GM12874 (cell line): ENCODE measurements at regions not wholly inside any gene's neighbourhood (a gene's known extent, or its start where the extent isn't known, plus 50 kb on each side); places are given as distances from the start of the nearest gene placed in this dataset.

Source experiments
- TF ChIP-seq, protein P1 (sequence below): IDR thresholded peaks from 2 replicates; pipeline ENCODE4 v1.5.1; 2011; ENCODE audit warnings: low read depth, mild to moderate bottlenecking, control low read depth, low read length, moderate library complexity; ENCODE audit not compliant: insufficient read depth

DNA sequence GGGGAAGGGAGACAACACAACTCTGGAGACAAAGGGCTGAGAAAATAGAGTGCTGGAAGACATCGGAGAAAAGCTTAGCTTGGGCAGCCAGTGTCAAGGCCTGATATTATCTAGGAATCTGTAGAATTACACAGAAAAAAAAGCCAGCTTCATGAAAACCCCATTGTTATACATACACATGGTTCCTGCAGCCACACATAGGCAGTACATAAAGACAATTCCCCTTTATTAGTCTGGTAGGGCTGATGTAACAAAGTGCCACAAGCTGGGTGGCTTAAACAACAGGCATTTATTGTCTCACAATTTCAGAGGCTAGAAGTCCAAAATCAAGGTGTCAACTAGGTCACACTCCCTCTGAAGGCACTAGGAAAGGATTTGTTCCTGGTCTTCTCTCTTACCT is 503.5 kb downstream of the MID1IP1 start:
- TF ChIP-seq, protein P1, sequence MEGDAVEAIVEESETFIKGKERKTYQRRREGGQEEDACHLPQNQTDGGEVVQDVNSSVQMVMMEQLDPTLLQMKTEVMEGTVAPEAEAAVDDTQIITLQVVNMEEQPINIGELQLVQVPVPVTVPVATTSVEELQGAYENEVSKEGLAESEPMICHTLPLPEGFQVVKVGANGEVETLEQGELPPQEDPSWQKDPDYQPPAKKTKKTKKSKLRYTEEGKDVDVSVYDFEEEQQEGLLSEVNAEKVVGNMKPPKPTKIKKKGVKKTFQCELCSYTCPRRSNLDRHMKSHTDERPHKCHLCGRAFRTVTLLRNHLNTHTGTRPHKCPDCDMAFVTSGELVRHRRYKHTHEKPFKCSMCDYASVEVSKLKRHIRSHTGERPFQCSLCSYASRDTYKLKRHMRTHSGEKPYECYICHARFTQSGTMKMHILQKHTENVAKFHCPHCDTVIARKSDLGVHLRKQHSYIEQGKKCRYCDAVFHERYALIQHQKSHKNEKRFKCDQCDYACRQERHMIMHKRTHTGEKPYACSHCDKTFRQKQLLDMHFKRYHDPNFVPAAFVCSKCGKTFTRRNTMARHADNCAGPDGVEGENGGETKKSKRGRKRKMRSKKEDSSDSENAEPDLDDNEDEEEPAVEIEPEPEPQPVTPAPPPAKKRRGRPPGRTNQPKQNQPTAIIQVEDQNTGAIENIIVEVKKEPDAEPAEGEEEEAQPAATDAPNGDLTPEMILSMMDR: no peak

DNA sequence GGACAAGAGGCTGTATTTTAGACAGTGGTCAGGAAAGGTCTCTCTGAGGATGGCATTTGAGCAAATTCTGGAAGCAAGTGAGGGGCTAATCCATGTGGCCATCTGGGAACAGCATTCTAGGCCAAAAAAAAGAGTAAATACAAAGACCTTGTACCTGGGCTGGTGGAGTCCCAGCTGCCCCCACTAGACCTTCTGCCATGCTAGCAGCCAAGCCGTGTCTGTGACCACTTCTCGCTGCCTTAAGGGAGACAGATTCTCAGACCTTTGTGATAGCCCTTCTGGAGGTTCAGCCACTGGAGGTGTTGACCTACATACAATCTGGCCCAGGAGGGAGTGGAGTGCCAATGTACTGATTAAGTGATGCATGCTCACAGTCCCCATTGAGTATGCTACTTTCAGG is 506.2 kb downstream of the MID1IP1 start:
- TF ChIP-seq, protein P1: no peak

DNA sequence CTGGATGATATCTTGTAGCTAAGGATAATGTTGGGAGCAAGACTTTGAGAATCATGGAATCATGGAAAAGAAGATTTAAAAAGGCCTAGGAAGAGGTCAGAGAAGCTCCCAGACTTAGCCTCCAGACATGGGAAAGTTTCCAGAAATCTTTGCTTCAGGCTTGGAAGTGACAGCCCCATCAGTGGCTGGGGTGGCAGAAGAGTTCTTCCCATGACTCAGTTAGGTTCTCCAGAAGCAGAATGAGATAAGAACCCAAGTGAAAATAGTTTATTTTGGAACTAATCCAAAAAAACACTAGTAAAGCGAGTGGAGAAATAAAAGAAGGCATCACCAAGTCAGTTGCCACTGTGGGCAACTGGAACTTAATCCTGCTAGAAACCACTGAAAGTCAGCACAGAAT is 506.9 kb downstream of the MID1IP1 start:
- TF ChIP-seq, protein P1: no peak

DNA sequence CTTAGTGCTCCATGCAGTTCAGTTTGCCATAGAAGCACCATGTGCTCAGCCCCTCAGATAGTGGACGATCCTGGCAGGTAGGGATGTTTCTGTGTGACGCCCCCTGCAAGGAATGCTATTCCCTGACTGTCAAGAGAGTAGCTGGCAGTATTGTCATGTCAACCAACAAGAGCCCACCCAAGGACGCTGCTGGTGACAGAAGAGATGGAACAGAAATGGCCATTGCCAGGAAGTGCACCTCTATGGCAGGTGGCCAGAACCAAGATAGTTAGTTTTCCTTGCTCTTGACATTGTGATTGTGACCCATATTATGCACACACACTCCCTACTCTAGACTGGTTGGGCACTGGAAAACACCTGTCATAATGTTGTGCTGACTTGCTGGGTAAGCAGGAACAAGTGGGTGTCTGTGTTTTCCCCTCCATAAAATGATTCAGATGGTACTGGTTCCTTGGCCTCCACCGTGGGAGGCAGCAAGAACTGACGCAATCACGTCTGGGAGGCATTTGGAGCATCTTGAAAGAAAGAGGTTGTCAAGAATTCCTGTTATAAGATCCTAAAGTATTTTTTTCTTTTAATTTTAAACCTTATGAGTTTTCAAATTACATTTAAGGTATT is 507.9 kb downstream of the MID1IP1 start:
- TF ChIP-seq, protein P1: no peak

DNA sequence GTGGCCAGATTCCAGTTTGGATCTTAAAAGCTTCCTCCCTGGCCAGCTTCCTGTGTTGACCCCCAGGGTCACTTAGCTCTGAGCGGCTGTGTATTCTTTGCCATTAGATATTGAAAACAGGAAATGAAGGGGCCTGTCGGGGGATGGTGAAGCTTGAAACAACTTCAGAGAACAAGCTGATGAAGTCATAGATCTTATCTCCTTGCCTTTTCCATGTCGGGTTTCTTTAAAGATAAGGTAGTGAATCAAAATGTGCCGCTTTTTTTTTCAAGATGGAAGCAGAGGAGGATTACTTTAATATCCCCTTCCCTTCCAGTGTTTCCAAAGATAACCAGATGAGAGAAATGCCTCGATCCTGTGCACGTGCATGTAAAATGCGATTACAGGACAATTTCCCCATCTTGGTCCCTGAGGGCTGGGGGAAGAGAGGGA is 508.5 kb downstream of the MID1IP1 start:
- TF ChIP-seq, protein P1: no peak

DNA sequence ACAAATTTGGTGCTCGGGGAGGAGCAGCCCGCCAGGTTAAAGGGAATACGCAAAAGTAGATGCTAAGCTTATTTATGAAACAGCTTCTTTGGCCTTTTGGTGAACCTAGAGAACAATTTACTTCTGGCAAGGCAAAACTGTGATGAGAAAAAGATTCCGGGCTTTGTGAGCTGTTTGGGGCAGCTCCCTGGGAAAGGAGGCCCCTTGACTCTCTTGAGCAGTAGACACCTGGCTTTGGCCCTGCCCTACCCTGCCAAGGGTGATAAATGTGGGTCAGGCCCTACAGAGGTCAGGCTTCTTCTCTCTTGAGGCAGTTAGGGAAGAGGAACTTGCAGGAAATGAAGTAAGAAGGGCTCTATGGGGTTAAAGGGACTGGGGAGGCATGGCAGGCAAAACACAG is 509.6 kb downstream of the MID1IP1 start:
- TF ChIP-seq, protein P1: no peak

DNA sequence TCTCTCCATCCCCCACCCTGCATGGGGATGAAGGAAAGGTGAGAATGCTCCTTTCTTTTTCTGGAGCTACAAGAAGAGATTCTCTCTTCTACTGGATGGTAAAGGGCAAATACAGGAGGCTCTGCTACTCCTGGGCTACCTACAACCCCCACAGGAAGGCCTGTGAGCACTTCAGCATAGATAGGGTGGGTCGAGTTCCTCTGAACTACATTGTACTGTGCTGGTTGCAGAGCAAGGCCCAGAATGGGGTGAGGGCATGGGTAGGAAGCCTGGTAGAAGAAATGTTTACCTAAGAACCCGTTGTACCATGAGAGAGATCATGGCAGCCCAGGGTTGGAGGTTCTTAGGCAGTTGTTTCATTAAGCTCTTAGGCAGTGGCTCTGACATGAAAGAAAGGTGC is 510.4 kb downstream of the MID1IP1 start:
- TF ChIP-seq, protein P1: no peak
